AG04450 (cell line): ENCODE measurements at regions not wholly inside any gene's neighbourhood (a gene's known extent, or its start where the extent isn't known, plus 50 kb on each side); places are given as distances from the start of the nearest gene placed in this dataset.

Experiments used
- CTCF ChIA-PET: fragments of 300-600, 350-600 bp; formaldehyde crosslinking; extraction: SDS; loops from one replicate; lab custom pipeline; 2022; ENCODE audit warnings: antibody characterized with exemption, inconsistent platforms; lab: Charles Lee
- POLR2A ChIA-PET: fragments of 350-600 bp; formaldehyde crosslinking; extraction: SDS; loops from one replicate; lab custom pipeline; 2021; ENCODE audit warnings: antibody characterized with exemption, inconsistent platforms; lab: Yijun Ruan, JAX
- DNase-seq: peaks from one replicate; pipeline ENCODE4 v3.0.0-alpha.2; 2011; ENCODE audit warnings: low read depth, low spot score
- H3K27ac ChIP-seq: one replicate; pipeline ENCODE4 v1.5.1; 2012; ENCODE audit warnings: low read depth, low read length, control low read depth
- H3K27me3 ChIP-seq: one replicate; pipeline ENCODE4 v1.6.0; 2012; ENCODE audit warnings: low read length; ENCODE audit not compliant: control insufficient read depth, insufficient read depth
- H3K4me3 ChIP-seq: 2 replicates; pipeline ENCODE4 v1.5.1; 2011; ENCODE audit warnings: mild to moderate bottlenecking, low read depth, low read length, control low read depth
- H3K9me3 ChIP-seq: 2 replicates; pipeline ENCODE4 v1.5.1; 2012; ENCODE audit warnings: low read length; ENCODE audit not compliant: control insufficient read depth, insufficient read depth
- TF ChIP-seq, protein P1 (sequence below): IDR thresholded peaks from 2 replicates; pipeline ENCODE4 v1.5.1; 2011; ENCODE audit warnings: low read depth, low read length, control low read depth, inconsistent platforms

DNA sequence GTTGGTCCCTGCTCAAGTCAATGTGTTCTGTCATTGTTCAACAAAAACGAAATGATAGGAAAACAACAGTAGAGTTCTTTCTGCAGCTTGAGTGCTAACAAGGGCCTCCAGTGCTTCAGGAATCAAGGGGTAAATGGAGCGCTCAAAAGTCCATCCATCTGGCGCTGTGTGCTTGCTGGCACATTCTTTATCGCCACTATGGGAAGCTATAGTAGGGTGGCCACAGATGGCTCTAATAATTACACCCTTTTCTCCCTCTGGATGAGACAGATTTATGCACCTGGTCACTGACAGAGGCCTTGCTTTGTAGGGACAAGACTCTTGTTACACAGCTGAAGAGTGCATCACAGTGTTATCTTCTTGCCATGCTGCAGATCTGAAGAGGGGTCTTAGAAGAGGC, 136.0 kb downstream of the GDAP2 start:
- Histone ChIP-seq H3K27ac (no peak overlapping the region), H3K9me3 (no peaks in the 10 kb centered on the region), H3K27me3 (no peaks in the 10 kb centered on the region), H3K4me3 (no peak overlapping the region)
- DNase-seq, result no peak
- ChIA-PET CTCF (interaction anchor here (3.9 kb wide), 1 partner anchor 35 kb away, joined by 16 read pairs; no protein-coding TSS in a partner anchor), POLR2A (no interaction called here)
- TF ChIP-seq, protein P1, sequence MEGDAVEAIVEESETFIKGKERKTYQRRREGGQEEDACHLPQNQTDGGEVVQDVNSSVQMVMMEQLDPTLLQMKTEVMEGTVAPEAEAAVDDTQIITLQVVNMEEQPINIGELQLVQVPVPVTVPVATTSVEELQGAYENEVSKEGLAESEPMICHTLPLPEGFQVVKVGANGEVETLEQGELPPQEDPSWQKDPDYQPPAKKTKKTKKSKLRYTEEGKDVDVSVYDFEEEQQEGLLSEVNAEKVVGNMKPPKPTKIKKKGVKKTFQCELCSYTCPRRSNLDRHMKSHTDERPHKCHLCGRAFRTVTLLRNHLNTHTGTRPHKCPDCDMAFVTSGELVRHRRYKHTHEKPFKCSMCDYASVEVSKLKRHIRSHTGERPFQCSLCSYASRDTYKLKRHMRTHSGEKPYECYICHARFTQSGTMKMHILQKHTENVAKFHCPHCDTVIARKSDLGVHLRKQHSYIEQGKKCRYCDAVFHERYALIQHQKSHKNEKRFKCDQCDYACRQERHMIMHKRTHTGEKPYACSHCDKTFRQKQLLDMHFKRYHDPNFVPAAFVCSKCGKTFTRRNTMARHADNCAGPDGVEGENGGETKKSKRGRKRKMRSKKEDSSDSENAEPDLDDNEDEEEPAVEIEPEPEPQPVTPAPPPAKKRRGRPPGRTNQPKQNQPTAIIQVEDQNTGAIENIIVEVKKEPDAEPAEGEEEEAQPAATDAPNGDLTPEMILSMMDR, result no peak

DNA sequence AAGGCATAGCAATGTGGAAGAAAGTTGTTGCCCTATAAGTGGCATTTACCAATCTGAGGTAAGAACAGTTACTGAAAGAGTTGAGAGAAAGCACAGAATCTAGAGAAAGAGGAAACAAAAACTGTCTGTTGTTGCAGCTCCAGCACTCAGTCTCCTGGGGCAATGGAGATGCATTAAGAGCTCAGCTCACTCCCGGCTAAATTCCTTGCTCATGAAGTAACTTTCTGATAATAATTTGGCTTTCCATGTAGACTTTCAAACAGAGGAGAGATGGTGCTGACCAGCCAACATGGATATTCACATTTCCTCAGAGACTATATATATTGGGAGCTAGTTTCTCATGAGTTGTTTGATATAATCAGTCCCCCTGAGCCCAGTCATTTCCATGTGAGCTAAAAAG, 135.3 kb downstream of the GDAP2 start:
- H3K9me3 ChIP-seq, result no peaks in the 10 kb centered on the region
- CTCF ChIA-PET, result interaction anchor here (1.0 to 3.9 kb wide), 6 partner anchors 11 to 102 kb away, joined by 3 to 16 read pairs (median 6); no protein-coding TSS in a partner anchor
- H3K27me3 ChIP-seq, result no peaks in the 10 kb centered on the region
- no peak for DNase-seq
- no peak overlapping the region for H3K4me3 ChIP-seq
- TF ChIP-seq, protein P1, result no peak
- POLR2A ChIA-PET, result interaction anchor here (1.0 kb wide), 1 partner anchor 27 kb away, joined by 4 read pairs; no protein-coding TSS in a partner anchor
- H3K27ac ChIP-seq, result no peak overlapping the region

DNA sequence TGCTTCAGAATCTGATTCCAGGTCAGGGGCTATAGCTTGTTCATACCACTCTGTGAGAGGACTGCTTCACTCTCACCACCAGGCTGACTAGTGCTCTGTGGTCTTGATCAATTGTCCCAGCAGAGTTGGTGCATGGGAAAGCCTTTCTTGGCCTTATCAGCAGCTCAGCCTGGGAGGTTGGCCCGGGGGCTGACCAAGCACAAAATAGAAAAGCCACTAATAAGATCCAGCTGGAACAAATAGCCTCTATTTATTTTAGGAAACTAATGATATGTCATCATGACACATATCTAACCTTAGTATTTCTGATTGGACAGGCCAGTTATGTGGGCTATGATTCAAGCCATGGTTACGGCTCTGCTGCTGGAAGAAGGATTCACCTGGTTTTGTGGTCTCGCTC, 134.2 kb downstream of the GDAP2 start:
- H3K27me3 ChIP-seq, result no peaks in the 10 kb centered on the region
- peak; percentile 73 for DNase-seq
- H3K27ac ChIP-seq, result no peak overlapping the region
- TF ChIP-seq, protein P1, result peak; percentile 50
- POLR2A ChIA-PET, result interaction anchor here (1.0 kb wide), 1 partner anchor 26 kb away, joined by 4 read pairs; no protein-coding TSS in a partner anchor
- CTCF ChIA-PET, result interaction anchor here (1.0 to 3.9 kb wide), 6 partner anchors 12 to 101 kb away, joined by 3 to 16 read pairs (median 5); no protein-coding TSS in a partner anchor
- H3K4me3 ChIP-seq, result no peak overlapping the region
- H3K9me3 ChIP-seq, result no peaks in the 10 kb centered on the region

DNA sequence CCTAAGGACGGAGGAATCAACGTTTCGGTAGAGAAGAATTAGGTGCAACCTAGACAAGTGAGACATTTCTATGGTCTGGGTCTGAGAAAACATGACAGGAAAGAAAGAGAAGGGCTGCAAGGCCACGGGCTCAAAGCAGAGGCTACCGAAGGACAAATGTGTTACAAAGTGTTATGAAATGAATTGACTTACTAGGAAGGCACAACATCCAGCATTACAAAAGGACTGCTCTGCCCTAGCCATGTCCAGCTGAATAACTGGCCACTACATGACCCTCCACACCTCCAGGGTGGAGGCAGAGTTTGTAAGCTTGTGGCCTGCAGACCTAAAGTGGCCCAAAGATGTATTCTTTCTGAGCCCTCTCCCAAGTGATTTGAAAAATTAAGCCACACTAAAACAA, 133.6 kb downstream of the GDAP2 start:
- H3K27me3 ChIP-seq, result no peaks in the 10 kb centered on the region
- TF ChIP-seq, protein P1, result no peak
- H3K9me3 ChIP-seq, result no peaks in the 10 kb centered on the region
- POLR2A ChIA-PET, result no interaction called here
- H3K4me3 ChIP-seq, result no peak overlapping the region
- DNase-seq, result no peak
- CTCF ChIA-PET, result interaction anchor here (1.5 to 3.9 kb wide), 3 partner anchors 33 to 101 kb away, joined by 7 to 16 read pairs (median 7); no protein-coding TSS in a partner anchor
- peak overlapping the region; percentile 43 for H3K27ac ChIP-seq

DNA sequence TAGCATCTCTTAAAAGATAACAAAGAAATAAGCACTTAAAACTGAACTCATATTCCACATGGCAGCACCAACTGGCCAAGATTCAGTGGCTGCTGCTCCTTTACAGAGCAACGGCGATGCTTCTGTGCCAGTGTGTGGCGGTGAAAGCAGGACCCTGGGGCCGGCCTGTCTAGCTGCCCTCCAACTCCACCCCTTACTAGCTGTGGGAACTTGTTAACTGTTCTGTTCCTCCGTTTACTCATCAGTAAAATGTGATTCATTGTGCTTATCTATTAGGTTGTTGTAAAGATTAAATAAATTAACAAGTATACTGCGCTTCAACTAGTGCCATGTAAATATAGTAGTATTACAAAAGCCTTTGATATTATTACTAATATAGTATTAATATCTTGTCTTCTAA, 133.2 kb downstream of the GDAP2 start:
- no peak overlapping the region for H3K4me3 ChIP-seq
- no peak overlapping the region for H3K27ac ChIP-seq
- no peak for DNase-seq
- H3K9me3 ChIP-seq, result no peaks in the 10 kb centered on the region
- ChIA-PET POLR2A (no interaction called here), CTCF (interaction anchor here (3.9 kb wide), 1 partner anchor 37 kb away, joined by 16 read pairs; no protein-coding TSS in a partner anchor)
- no peaks in the 10 kb centered on the region for H3K27me3 ChIP-seq
- TF ChIP-seq, protein P1, result no peak
